GM10266 (cell line): ENCODE measurements at regions not wholly inside any gene's neighbourhood (a gene's known extent, or its start where the extent isn't known, plus 50 kb on each side); places are given as distances from the start of the nearest gene placed in this dataset.

ENCODE experiments used
- DNase-seq: peaks from one replicate; pipeline ENCODE4 v3.0.0; 2012; ENCODE audit errors: extremely low spot score
- CTCF ChIP-seq: IDR thresholded peaks from 2 replicates; pipeline ENCODE4 v1.5.1; 2012; ENCODE audit warnings: mild to moderate bottlenecking, low read depth; ENCODE audit not compliant: control insufficient read depth, insufficient read depth; ENCODE audit errors: missing control alignments

- TF ChIP-seq CTCF, result no peak
- DNase-seq, result no peak
Measured at GRCh38 chr4:26088433-26088928, 174.5 kb downstream of the SMIM20 start.

GRCh38 chr4:26093551-26093950 lies 179.5 kb downstream of the SMIM20 start:
- TF ChIP-seq CTCF, result no peak
- DNase-seq, result no peak

- no peak for DNase-seq
- no peak for TF ChIP-seq CTCF
Measured at GRCh38 chr4:26094076-26094475, 180.1 kb downstream of the SMIM20 start.

GRCh38 chr4:26094911-26095310 lies 180.9 kb downstream of the SMIM20 start:
- DNase-seq, result no peak
- no peak for TF ChIP-seq CTCF

- no peak for DNase-seq
- no peak for TF ChIP-seq CTCF
Measured at GRCh38 chr4:26099967-26100366, 185.9 kb downstream of the SMIM20 start.

GRCh38 chr4:26101011-26101410 lies 187.0 kb downstream of the SMIM20 start:
- TF ChIP-seq CTCF, result no peak
- DNase-seq, result no peak

GRCh38 chr4:26104056-26104685 lies 190.2 kb downstream of the SMIM20 start:
- no peak for TF ChIP-seq CTCF
- DNase-seq, result no peak
